ENCODE measurements at regions not wholly inside any gene's neighbourhood (a gene's known extent, or its start where the extent isn't known, plus 50 kb on each side); places are given as distances from the start of the nearest gene placed in this dataset.

DNA sequence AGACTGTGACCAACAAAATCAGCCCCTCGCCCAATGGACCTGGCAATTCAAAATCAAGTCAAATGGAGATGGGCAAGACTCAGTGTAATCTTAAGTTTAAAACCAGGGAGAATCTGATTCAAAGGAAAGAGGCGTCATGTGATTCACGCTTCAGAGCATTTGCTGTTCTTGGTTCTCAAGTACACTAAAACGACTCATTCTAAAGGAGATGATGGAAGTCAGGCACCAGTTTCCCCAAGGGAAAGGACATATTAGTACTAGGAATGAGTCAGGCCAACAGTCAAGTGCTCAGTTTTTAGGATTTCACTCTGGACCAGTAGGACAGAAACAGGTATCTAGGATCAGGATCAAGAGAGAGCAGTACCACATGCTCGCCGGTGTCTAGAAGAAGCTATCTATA is 429.6 kb downstream of the PLPP3 start:
- Mint-ChIP-seq H3K4me1 (peaks cover 14% of the 10 kb centered on the region), H3K27me3 (ENCODE audit: low read depth, poor library complexity) (peaks cover 12% of the 10 kb centered on the region), H3K4me3 (no peak overlapping the region), H3K36me3 (ENCODE audit: low read depth) (no peaks in the 10 kb centered on the region), H3K27ac (no peak overlapping the region), H3K9me3 (no peaks in the 10 kb centered on the region)
- no peak for DNase-seq
- TF ChIP-seq, protein P1, sequence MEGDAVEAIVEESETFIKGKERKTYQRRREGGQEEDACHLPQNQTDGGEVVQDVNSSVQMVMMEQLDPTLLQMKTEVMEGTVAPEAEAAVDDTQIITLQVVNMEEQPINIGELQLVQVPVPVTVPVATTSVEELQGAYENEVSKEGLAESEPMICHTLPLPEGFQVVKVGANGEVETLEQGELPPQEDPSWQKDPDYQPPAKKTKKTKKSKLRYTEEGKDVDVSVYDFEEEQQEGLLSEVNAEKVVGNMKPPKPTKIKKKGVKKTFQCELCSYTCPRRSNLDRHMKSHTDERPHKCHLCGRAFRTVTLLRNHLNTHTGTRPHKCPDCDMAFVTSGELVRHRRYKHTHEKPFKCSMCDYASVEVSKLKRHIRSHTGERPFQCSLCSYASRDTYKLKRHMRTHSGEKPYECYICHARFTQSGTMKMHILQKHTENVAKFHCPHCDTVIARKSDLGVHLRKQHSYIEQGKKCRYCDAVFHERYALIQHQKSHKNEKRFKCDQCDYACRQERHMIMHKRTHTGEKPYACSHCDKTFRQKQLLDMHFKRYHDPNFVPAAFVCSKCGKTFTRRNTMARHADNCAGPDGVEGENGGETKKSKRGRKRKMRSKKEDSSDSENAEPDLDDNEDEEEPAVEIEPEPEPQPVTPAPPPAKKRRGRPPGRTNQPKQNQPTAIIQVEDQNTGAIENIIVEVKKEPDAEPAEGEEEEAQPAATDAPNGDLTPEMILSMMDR (IDR thresholded peaks at IDR 0.05): no peak

DNA sequence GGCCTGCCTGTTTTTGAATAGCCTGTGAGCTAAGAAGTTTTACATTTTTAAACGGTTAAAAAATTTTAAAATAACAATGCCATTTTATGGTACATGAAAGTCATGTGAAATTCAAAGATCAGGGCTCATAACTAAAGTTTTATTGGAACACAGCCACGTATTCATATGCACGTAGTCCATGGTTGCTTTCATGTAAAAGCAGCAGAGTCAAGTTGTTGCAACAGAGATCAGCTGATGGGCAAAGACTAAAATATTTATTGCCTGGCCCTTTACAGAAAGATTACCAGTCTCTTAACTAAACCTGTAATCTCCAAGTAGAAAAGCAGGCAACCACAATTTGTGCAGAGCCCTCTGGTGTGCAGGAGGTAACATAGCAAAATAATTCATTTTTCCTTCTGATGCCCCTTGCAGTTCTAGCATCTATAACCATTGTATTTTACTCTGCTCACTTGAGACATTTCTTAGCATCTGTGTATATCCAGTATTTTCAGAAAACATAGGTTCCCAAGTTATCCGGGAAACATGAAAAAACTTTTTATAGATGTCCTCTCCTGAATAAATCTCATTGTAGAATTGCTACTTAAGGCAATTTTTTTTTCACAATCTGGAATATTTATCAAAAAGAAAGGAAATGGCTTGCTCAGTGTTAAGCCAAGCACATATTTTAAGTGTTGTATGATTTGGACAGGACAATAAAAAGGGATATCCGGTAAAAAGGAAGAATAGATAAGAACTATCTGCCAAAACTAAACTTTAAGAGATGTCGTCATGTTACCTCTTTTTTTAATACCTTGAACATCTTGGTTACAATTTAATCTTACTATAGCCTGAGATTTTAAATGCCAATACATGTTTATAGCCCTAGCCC is 430.8 kb downstream of the PLPP3 start:
- peaks cover 12% of the 10 kb centered on the region for H3K4me1 Mint-ChIP-seq
- no peak for DNase-seq
- no peak overlapping the region for H3K4me3 Mint-ChIP-seq
- peaks cover 13% of the 10 kb centered on the region for H3K27me3 Mint-ChIP-seq (ENCODE audit: low read depth, poor library complexity)
- TF ChIP-seq, protein P1 (IDR thresholded peaks at IDR 0.05): no peak
- no peaks in the 10 kb centered on the region for H3K9me3 Mint-ChIP-seq
- no peaks in the 10 kb centered on the region for H3K36me3 Mint-ChIP-seq (ENCODE audit: low read depth)
- no peak overlapping the region for H3K27ac Mint-ChIP-seq

- H3K9me3 Mint-ChIP-seq: no peaks in the 10 kb centered on the region
- H3K4me3 Mint-ChIP-seq: no peak overlapping the region
- no peaks in the 10 kb centered on the region for H3K36me3 Mint-ChIP-seq (ENCODE audit: low read depth)
- H3K4me1 Mint-ChIP-seq: peaks cover 1% of the 10 kb centered on the region
- H3K27ac Mint-ChIP-seq: no peak overlapping the region
- no peak for DNase-seq
- peaks cover 15% of the 10 kb centered on the region for H3K27me3 Mint-ChIP-seq (ENCODE audit: low read depth, poor library complexity)
- TF ChIP-seq, protein P1 (IDR thresholded peaks at IDR 0.05): no peak
Measured at GRCh38 chr1:56147459-56147858, 431.9 kb downstream of the PLPP3 start.

GRCh38 chr1:56147034-56147433 is 432.3 kb downstream of the PLPP3 start:
- H3K4me1 Mint-ChIP-seq: no peaks in the 10 kb centered on the region
- H3K27ac Mint-ChIP-seq: no peak overlapping the region
- no peaks in the 10 kb centered on the region for H3K36me3 Mint-ChIP-seq (ENCODE audit: low read depth)
- no peaks in the 10 kb centered on the region for H3K9me3 Mint-ChIP-seq
- peaks cover 11% of the 10 kb centered on the region for H3K27me3 Mint-ChIP-seq (ENCODE audit: low read depth, poor library complexity)
- H3K4me3 Mint-ChIP-seq: no peak overlapping the region
- TF ChIP-seq, protein P1 (IDR thresholded peaks at IDR 0.05): no peak
- no peak for DNase-seq

DNA sequence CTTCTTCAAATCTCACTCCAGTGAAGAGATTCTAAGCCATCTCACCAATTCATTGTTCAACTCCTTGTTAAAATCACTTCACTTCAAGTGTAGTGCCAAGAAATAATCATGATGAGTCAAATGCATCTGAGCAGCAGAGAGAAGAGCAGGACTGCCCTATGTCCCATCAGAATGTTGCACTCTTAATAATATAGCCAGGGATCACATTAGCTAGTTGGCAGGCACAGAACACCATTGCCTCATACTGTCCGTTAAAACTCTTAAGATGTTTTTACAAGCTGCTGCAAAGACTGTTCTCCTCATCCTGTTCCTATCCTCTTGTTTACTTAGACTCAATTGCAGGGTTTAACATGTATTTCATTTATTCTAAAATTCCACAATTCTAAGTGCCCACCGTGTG is 432.9 kb downstream of the PLPP3 start:
- Mint-ChIP-seq H3K27me3 (ENCODE audit: low read depth, poor library complexity) (peaks cover 10% of the 10 kb centered on the region), H3K27ac (no peak overlapping the region), H3K36me3 (ENCODE audit: low read depth) (no peaks in the 10 kb centered on the region), H3K9me3 (no peaks in the 10 kb centered on the region), H3K4me3 (no peak overlapping the region), H3K4me1 (no peaks in the 10 kb centered on the region)
- TF ChIP-seq, protein P1 (IDR thresholded peaks at IDR 0.05): no peak
- no peak for DNase-seq

GRCh38 chr1:56145581-56145980 is 433.8 kb downstream of the PLPP3 start:
- Mint-ChIP-seq H3K36me3 (ENCODE audit: low read depth) (no peaks in the 10 kb centered on the region), H3K9me3 (no peaks in the 10 kb centered on the region), H3K27ac (no peak overlapping the region), H3K4me3 (no peak overlapping the region), H3K27me3 (ENCODE audit: low read depth, poor library complexity) (peaks cover 10% of the 10 kb centered on the region), H3K4me1 (no peaks in the 10 kb centered on the region)
- no peak for DNase-seq
- TF ChIP-seq, protein P1 (IDR thresholded peaks at IDR 0.05): no peak

Measured in nephron progenitor cell (in vitro differentiated cells).